ENCODE measurements at regions not wholly inside any gene's neighbourhood (a gene's known extent, or its start where the extent isn't known, plus 50 kb on each side); places are given as distances from the start of the nearest gene placed in this dataset.
A peak's percentile ranks its signal among the peaks of the same experiment; 100 is the strongest.

GRCh38 chr15:87631775-87632174 is 624.8 kb downstream of the NTRK3 start:
- H3K4me3 ChIP-seq (replicated peaks in 1 of 2; ENCODE audit: low read depth in 2 of 2, low read length in 2 of 2), result no peak overlapping the region
- TF ChIP-seq CTCF (IDR thresholded peaks at IDR 0.05; ENCODE audit: low read depth, low read length), result no peak
- DNase-seq (ENCODE audit: low read depth in 2 of 2), result no peak

- no peak for DNase-seq (ENCODE audit: low read depth in 2 of 2)
- TF ChIP-seq CTCF (IDR thresholded peaks at IDR 0.05; ENCODE audit: low read depth, low read length), result no peak
- no peak overlapping the region for H3K4me3 ChIP-seq (replicated peaks in 1 of 2; ENCODE audit: low read depth in 2 of 2, low read length in 2 of 2)
Observed at GRCh38 chr15:87631093-87631492, 625.4 kb downstream of the NTRK3 start.

- no peak for TF ChIP-seq CTCF (IDR thresholded peaks at IDR 0.05; ENCODE audit: low read depth, low read length)
- DNase-seq (ENCODE audit: low read depth in 2 of 2), result no peak
- no peak overlapping the region for H3K4me3 ChIP-seq (replicated peaks in 1 of 2; ENCODE audit: low read depth in 2 of 2, low read length in 2 of 2)
Observed at GRCh38 chr15:87628311-87628710, 628.2 kb downstream of the NTRK3 start.

- no peak for DNase-seq (ENCODE audit: low read depth in 2 of 2)
- no peak overlapping the region for H3K4me3 ChIP-seq (replicated peaks in 1 of 2; ENCODE audit: low read depth in 2 of 2, low read length in 2 of 2)
- no peak for TF ChIP-seq CTCF (IDR thresholded peaks at IDR 0.05; ENCODE audit: low read depth, low read length)
Observed at GRCh38 chr15:87626860-87627259, 629.7 kb downstream of the NTRK3 start.

- TF ChIP-seq CTCF (IDR thresholded peaks at IDR 0.05; ENCODE audit: low read depth, low read length), result peak; percentile 8
- no peak overlapping the region for H3K4me3 ChIP-seq (replicated peaks in 1 of 2; ENCODE audit: low read depth in 2 of 2, low read length in 2 of 2)
- DNase-seq (ENCODE audit: low read depth in 2 of 2), result no peak
Observed at GRCh38 chr15:87623832-87624231, 632.7 kb downstream of the NTRK3 start.

- DNase-seq (ENCODE audit: low read depth in 2 of 2), result peak in 1 of 2 donors; percentile 55
- TF ChIP-seq CTCF (IDR thresholded peaks at IDR 0.05; ENCODE audit: low read depth, low read length), result no peak
- H3K4me3 ChIP-seq (replicated peaks in 1 of 2; ENCODE audit: low read depth in 2 of 2, low read length in 2 of 2), result no peak overlapping the region
Observed at GRCh38 chr15:87620393-87620792, 636.1 kb downstream of the NTRK3 start.
